ENCODE measurements at regions not wholly inside any gene's neighbourhood (a gene's known extent, or its start where the extent isn't known, plus 50 kb on each side); places are given as distances from the start of the nearest gene placed in this dataset.
"Not testable (repeated sequence)": the region's sequence is repeated elsewhere in the genome, so short reads cannot be mapped to it uniquely, and the experiment has no call there.

DNA sequence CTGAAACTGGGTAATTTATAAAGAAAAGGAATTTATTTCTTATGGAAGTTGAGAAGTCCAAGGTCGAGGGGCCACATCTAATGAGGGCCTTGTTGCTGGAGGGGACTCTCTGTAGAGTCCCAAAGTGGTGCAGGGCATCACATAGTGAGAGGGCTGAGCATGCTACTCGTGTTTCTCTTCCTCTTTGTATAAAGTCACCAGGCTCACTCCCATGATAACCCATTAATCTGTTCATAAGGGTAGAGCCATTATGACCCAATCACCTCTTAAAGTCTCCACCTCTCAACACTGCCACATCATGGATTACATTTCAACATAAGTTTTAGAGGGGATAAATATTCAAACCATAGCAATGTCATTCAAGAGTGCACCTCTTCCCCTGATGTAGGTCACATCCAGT is 79.1 kb upstream of the ATP2B1 start:
- DNase-seq = no peak

DNA sequence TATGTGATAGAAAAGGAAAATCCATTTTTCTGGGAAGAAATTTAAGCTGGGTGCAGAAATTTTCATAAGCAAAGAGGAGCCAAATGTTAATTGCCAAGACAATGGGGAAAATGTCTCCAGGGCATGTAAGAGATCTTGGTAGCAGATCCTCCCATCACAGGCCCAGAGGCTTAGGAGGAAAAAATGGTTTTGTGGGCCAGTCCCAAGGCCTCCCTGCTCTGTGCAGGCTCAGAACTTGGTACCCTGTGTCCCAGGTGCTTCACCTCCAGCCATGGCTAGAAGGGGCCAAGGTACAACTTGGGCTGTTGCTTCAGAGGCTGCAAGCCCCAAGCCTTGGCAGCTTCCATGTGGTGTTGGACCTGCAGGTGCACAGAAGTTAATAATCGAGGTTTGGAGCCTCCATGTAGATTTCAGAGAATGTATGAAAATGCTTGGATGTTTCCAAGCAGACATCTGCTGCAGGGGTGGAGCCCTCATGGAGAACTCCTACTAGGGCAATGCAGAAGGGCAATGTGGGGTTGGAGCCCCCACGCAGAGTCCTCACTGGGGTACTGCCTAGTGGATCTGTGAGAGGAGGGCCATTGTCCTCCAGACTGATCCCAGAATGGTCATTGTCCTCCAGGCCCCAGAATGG is 77.7 kb upstream of the ATP2B1 start:
- no peak for DNase-seq

DNA sequence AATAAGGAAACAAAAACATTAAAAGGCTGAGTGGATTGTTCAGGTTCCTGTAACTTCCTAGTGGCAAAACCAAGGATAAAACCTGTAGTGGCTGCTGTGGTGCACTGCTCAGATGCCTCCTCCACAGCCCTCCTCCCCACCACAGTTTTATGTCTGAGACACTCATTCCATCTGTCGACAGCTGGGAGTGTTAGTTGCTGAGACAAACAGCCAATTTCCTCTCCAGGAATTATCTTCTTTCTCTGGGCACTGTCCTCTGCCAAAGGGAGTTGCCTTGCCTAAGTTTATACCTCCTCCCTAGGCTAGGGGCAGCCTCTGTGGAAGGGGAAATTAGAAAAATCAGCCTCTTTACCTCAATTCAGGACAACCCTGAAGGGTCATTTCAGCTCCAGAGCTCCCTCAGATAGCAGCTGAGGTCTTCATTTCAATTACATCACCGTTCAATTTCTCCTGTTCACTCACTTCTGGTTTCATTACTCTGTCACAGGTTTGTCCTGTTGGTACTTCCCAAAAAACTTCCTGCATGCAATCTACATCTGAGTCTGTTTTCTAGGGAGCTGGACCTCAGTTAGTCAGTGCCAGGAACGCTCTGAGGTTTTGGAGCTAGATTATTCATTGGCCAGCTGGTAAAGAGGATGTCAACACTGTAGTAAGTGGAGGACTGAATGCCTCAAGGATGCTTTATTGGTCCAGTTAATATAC is 74.9 kb upstream of the ATP2B1 start:
- peak; percentile 64 for DNase-seq

DNA sequence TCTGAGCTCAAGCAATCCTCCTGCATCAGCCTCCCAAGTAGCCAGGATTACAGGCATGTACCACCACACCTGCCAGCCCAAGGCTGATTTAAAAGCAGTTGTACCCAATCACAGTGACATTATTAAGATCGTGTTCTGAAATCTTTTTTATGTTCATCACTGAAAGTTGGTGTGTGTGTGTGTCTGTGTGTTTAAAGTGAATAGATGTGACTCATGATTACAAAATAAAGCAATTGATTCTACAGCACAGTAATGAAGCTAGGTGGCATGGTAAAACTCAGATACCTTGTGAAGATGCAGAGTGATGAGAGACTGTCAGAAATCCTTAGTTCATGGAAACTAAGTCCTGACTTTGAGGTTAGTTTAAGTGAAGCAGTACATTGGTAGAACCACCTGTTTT is 74.2 kb upstream of the ATP2B1 start:
- no peak for DNase-seq

DNA sequence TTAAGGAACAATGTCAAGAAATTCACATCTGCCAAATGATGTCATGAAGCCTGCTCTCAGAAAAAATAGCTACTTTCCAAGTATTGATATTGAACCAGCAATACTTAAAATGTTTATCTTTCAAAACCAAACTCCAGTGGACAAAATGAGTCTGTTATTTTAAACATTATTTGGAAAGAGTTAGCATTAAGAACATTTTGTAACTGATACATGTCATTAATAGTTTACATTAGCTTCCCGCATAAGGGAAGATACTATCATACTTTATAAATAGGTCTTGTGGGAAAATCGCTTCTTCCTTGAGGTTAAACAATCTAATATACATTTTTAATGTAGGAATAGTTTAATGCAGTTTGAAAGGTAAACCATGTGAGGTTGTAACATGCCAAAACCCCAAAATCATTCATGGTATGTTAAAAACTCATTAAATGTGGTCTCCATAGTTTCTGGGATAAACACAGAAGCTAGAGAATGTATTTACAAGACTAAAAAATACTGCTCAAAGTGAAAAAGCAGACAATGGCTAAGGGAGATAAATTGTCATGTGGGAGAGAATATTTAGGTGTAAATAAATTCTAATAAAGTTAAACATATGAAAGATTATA is 73.4 kb upstream of the ATP2B1 start:
- no peak for DNase-seq

DNA sequence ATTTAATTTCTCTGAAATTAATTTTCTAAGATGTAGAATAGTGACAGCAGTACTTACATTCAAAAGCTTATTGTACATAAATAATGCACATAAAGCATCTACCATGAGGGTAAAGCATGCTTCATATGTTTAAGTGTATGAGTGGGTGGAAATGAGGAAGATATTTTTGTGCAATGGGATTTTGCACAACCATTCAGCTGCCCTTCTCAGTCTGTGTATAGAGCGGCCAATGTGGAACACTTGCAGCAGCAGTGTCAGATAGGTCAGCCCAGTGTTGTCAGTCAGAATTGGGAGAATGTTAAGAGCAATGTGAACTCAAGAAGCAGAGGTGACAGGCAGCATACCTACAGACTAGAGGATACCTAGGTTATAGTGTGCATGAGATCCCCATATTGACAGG is 72.5 kb upstream of the ATP2B1 start:
- no peak for DNase-seq

DNA sequence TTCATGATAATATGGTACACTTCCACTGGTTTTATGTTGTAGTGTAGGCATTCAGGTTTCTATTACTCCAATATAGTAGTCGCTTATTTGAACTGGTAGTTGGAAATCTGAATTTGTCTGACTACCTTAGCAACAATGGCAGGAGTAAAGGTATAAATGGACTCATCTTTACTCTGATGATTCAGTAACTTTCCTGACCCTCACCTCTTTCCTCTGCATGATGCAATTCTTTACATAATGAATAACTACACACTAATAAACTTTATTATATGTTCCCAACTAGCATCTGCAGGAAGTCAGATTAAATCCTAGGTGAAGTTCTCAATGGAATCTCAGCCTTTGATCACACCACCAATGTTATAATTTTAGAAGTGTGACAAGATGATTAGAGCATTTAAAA is 70.5 kb upstream of the ATP2B1 start:
- DNase-seq = no peak

DNA sequence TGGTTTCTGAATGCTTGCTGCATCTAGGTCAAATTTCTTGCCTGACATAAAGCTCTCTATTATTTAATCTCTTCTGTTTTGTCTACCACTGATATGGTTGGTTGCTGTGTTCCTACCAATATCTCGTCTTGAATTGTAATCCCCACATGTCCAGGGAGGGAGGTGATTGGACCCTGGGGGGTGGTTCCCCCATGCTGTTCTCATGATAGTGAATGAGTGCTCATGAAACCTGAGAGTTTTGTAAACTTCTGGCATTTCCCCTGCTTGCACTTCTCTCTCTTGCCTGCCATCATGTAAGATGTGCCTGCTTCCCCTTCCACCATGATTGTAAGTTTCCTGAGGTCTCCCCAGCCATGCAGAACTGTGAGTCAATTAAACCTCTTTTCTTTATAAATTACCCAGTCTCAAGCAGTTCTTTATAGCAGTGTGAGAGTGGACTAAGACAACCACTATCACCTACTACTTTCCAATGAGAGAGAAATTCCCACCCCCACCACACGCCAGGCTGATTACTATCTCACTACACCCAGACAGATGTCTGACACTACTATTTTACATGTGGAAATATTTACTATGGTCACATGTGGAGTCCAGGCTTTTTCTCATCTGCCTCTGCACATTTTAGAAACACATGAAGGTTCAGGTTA is 69.2 kb upstream of the ATP2B1 start:
- DNase-seq = no peak

DNA sequence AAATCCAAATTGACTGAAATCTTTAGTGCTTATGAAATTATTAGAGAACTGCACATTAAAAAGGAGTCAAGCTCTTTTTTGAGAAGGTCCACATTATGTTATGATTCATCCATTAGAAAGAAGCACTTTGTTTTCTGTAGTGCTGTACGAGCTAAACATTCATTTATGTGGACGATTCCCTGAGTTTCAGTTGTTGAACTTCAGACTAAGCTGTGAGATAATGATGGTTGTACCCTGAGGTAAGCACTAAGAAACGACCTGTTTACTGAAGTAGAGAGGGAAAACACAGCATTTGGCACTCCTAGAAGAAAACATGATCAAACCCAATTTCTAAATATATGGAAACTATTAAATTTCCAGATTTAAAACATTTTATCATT is 67.3 kb upstream of the ATP2B1 start:
- no peak for DNase-seq

DNA sequence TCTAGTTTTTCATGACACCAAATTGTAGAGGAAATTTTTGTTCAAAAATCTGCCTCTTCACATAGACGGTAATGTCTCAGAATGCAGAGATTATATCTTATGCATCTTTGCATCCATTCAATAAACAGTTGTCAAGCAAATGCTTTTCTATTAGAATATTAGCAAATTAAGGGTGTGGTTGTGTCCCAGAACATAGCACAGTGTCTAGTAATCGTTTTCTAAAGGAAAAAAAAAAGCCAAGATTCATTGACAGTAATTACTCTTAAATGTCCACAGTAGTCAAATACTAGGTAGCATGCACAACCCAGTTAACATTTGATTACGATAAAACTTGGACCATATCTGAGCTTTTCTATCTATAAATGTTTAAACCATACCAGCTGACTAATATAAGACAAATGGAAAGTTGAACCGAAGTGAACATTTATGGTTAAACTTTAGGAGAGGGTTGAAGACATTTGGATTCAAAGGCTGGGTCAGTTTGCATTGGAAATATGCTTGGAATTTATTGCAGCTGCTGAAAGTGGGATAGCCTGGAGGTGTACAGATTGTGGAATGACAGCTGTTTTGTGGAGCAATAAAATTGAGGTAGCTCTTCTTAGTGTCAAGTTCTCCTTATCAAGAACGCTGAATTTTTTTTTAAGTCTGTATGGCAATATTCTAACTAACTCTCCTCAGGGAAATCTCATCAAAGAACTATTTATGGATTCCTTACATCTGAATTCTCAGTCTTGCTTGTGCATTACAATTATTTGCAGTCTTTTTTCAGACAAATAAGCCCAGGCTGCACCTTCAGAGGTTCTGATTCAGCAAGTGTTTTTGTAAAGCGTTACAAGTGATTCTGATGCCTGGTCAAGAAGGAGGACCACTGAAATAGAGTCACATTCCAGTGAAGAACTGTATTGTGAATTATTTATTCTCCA is 66.7 kb upstream of the ATP2B1 start:
- DNase-seq = no peak

DNA sequence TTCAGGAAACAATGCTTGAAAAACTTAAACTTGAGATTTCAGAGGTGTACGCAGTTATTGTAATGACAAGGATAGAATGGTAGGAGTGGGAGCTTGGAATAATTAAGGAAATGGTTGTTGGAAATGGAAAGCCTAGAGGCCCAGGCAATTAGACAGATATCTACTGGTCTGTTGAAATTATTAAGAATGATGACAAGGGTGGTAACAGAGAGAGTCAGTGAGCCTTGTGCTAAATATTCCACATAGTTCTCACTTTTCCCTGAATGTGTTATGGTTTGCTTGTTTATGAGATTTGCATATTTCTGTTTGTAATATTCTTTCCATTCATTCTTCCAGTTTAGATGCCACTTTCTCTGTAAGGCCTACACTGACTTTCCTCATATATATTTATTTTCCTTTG is 66.0 kb upstream of the ATP2B1 start:
- no peak for DNase-seq

DNA sequence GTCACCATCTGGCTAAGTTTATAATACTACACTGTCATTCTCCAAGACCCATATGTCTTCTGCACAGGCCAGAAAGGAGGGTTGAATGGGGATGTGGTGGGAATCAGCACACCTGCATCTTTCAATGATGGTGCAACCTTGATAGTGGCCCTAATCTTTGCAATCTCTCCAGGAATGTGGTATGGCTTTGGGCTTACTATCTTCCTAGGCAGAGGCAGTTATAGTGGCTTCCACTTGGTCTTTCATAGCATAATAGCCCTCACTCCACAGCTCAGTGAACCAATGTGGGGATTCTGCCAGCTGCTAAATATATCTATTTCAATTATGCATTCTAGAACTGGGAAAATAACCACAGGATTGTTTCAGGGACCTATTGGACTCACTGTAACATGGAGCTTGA is 61.8 kb upstream of the ATP2B1 start:
- no peak for DNase-seq

DNA sequence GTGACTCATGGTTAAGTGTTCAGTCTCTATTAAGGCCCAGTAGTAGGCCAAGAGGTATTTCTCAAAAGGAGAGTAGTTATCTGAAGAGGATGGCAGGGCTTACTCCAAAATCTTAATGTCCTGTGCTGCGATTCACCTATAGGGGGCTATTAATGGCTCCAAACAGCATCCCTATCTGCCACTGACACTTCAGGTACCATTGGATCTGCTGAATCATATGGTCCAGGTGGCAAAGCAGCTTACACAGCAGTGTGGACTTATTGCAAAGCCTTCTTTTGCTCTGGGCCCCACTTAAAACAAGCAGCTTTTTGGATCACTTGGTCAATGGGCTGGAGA is 60.8 kb upstream of the ATP2B1 start:
- no peak for DNase-seq

DNA sequence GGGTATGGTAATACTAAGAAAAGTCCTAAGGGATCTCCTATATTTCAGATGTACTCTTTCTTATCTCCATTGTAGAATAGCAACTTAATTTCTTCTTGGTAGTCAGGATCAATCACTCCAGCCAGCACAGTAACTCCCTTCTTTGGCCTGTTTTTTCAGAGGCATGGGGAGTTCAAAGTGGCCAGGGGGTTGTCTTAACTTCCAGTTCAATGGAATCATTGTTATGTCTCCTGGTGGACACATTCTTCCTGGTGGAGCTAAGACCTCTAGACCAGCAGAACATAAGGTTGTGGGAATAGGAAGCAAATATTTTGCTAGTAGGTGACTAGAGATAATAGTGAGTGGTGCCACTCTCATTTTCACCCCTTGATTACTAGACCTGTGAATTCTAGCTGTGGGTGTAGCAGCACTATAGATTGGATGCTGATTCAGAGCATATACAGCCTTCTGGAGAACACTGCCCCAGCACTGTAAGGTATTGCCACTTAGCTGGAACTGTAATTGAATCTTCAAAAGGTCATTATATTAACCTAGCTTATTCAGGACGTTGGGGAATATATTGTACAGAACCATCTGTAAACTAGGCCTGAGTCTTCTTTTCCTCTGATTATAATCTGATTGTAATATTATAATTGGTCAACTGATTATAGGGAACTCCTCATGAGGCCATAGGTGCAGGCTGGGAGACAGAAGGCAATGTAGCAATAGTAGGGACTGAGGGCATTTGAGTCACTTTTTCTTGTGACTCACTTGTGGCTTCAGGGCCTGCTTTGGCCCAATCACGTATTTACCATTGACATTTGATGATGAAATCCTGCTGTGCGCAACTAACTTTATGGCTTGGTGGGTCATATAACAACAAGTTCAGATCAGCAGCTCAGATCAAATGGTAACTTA is 60.2 kb upstream of the ATP2B1 start:
- DNase-seq = no peak

DNA sequence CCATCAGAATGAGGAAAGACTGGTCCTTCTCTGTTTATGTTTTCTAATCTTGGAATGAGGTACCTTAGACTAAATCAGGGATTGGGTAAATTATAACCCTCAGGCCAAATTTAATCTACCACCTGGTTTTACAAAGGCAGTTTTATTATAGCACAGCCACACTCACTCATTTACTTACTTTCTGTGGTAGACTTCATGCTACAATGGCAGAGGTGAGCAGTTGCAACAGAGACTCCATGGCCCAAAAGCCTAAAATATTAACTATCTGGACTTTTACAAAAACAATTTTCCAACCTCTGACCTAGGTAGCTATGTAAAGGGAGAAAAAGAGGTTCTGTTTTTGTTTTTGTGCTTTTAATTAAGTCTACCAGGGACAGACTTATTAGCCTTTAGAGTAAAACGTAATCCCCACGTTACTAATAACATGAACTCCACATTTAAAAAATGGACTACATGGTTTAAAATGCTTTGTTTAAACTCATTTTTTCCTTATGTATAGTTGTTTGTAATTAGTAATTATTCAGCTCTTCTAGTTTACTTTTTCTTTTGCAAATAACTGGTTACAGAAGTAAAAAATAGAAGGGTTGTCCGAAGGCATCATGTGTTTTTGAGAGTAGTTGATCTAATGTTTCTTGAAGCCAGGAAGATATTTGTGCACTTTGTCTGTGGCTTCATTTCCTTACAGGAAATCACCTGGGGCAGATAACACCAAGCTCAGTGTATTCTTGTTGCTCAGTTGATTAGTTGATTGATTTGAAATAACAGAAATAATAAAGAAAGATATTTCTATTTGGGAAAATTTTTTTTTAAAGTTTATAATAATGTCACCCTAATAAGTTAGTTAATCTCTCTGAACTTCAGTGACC is 57.6 kb upstream of the ATP2B1 start:
- no peak for DNase-seq

DNA sequence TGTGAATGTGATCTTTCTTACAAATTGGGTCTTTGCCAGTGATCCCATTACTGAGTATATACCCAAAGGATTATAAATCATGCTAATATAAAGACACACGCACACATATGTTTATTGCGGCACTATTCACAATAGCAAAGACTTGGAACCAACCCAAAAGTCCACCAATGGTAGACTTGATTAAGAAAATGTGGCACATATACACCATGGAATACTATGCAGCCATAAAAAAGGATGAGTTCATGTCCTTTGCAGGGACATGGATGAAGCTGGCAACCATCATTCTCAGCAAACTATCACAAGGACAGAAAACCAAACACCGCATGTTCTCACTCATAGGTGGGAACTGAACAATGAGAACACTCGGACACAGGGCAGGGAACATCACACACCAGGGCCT is 55.5 kb upstream of the ATP2B1 start:
- DNase-seq = not testable (repeated sequence)

DNA sequence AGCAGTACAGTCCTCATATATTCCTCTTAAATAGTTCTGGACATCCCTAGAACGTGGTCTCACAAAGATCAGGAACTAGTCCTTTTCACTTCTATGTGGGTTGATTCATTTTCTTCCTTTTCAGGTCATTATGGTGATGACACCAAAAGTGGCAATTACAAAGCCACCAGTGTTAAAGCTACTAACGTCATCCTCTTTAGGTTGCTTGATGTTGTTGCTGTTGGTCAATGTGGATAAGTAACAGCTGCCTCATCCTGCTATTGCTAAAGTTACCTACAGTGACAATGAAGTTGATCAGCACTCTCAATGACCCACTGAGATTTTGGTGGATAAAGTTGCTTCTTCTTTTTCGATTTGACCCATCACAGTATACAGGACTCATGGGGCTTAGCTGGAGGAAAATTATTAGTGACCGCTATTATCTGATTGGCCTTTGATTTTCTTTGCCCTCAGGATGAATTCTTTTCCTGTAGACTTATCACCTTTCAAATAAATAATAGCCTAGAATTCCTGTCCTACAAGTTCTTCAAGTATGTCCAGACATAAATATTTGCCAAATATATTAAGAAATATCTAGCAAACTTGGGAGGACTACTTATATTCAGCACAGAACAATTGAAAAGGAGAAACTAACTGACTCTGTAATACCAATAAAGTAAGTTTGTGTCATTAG is 54.0 kb upstream of the ATP2B1 start:
- no peak for DNase-seq

DNA sequence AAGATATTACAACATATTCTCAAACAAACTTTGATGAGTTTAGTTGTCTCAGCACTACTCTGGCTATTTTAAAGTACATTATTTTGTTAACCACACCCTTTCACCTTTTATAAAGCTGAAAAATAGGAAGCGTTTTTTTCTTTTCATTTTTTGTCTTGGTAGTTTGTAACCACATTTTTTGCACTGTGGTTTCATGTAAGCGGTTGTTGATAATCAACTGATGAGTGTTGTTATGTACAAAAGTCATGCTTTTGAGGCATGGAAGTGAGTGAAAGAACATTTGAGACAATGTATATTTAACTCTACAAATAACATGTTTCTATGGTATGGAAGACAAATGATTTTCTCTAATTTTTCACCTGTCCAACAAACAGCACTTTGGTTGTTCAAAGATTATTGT is 52.1 kb upstream of the ATP2B1 start:
- no peak for DNase-seq
